Neuron (in vitro differentiated cells): ENCODE measurements at regions not wholly inside any gene's neighbourhood (a gene's known extent, or its start where the extent isn't known, plus 50 kb on each side); places are given as distances from the start of the nearest gene placed in this dataset.

Source experiments
- H2AFZ ChIP-seq: one replicate; pipeline ENCODE4 v1.6.1; 2013; ENCODE audit warnings: low read depth, mild to moderate bottlenecking, inconsistent platforms, low read length, moderate library complexity
- H3K27me3 ChIP-seq: one replicate; pipeline ENCODE4 v1.6.1; 2013; ENCODE audit warnings: low read length; ENCODE audit not compliant: insufficient read depth
- H3K36me3 ChIP-seq: one replicate; pipeline ENCODE4 v1.6.1; 2013; ENCODE audit warnings: low read length; ENCODE audit not compliant: insufficient read depth
- H3K4me1 ChIP-seq: one replicate; pipeline ENCODE4 v1.6.1; 2013; ENCODE audit warnings: low read length; ENCODE audit not compliant: insufficient read depth
- H3K4me3 ChIP-seq: 2 replicates; pipeline ENCODE4 v1.5.1; 2013; ENCODE audit warnings: mild to moderate bottlenecking, low read length, moderate library complexity
- H3K9me3 ChIP-seq: one replicate; pipeline ENCODE4 v1.6.1; 2013; ENCODE audit warnings: low read length

GRCh38 chr3:30347679-30348216 lies 258.7 kb upstream of the TGFBR2 start:
- no peaks in the 10 kb centered on the region for H3K27me3 ChIP-seq
- H3K36me3 ChIP-seq: no peaks in the 10 kb centered on the region
- peaks cover 1% of the 10 kb centered on the region for H3K4me1 ChIP-seq
- no peaks in the 10 kb centered on the region for H3K9me3 ChIP-seq
- H2AFZ ChIP-seq: no peak overlapping the region
- H3K4me3 ChIP-seq: no peak overlapping the region

GRCh38 chr3:30349507-30349906 lies 256.9 kb upstream of the TGFBR2 start:
- no peaks in the 10 kb centered on the region for H3K27me3 ChIP-seq
- no peak overlapping the region for H3K4me3 ChIP-seq
- peaks cover 4% of the 10 kb centered on the region for H3K4me1 ChIP-seq
- no peak overlapping the region for H2AFZ ChIP-seq
- no peaks in the 10 kb centered on the region for H3K36me3 ChIP-seq
- H3K9me3 ChIP-seq: no peaks in the 10 kb centered on the region

GRCh38 chr3:30350011-30350410 lies 256.4 kb upstream of the TGFBR2 start:
- Histone ChIP-seq H3K9me3 (no peaks in the 10 kb centered on the region), H2AFZ (no peak overlapping the region), H3K36me3 (no peaks in the 10 kb centered on the region), H3K4me1 (peaks cover 4% of the 10 kb centered on the region), H3K27me3 (no peaks in the 10 kb centered on the region), H3K4me3 (no peak overlapping the region)

- Histone ChIP-seq H3K27me3 (no peaks in the 10 kb centered on the region), H3K36me3 (no peaks in the 10 kb centered on the region), H3K4me1 (peaks cover 4% of the 10 kb centered on the region), H3K4me3 (no peak overlapping the region), H3K9me3 (no peaks in the 10 kb centered on the region), H2AFZ (no peak overlapping the region)
Observed at GRCh38 chr3:30350901-30351300, 255.5 kb upstream of the TGFBR2 start.

GRCh38 chr3:30352410-30353318 lies 253.7 kb upstream of the TGFBR2 start:
- Histone ChIP-seq H3K9me3 (no peaks in the 10 kb centered on the region), H3K27me3 (no peaks in the 10 kb centered on the region)

GRCh38 chr3:30353711-30354467 lies 252.5 kb upstream of the TGFBR2 start:
- H3K36me3 ChIP-seq: no peaks in the 10 kb centered on the region
- no peak overlapping the region for H3K4me3 ChIP-seq
- no peak overlapping the region for H2AFZ ChIP-seq
- no peaks in the 10 kb centered on the region for H3K27me3 ChIP-seq
- H3K4me1 ChIP-seq: peaks cover 15% of the 10 kb centered on the region
- no peaks in the 10 kb centered on the region for H3K9me3 ChIP-seq

More at GRCh38 chr3:30352410-30353318, 253.7 kb upstream of the TGFBR2 start:
- Histone ChIP-seq H3K36me3 (no peaks in the 10 kb centered on the region), H3K4me1 (peaks cover 11% of the 10 kb centered on the region), H2AFZ (no peak overlapping the region), H3K4me3 (no peak overlapping the region)

GRCh38 chr3:30354513-30354912 lies 251.9 kb upstream of the TGFBR2 start:
- Histone ChIP-seq H3K4me1 (peaks cover 15% of the 10 kb centered on the region), H3K27me3 (no peaks in the 10 kb centered on the region), H3K36me3 (no peaks in the 10 kb centered on the region), H3K9me3 (no peaks in the 10 kb centered on the region), H2AFZ (no peak overlapping the region), H3K4me3 (no peak overlapping the region)

- Histone ChIP-seq H3K9me3 (no peaks in the 10 kb centered on the region), H3K4me1 (peaks cover 15% of the 10 kb centered on the region), H2AFZ (no peak overlapping the region), H3K4me3 (no peak overlapping the region), H3K36me3 (no peaks in the 10 kb centered on the region), H3K27me3 (no peaks in the 10 kb centered on the region)
Observed at GRCh38 chr3:30354972-30355371, 251.4 kb upstream of the TGFBR2 start.

GRCh38 chr3:30355622-30356021 lies 250.8 kb upstream of the TGFBR2 start:
- no peaks in the 10 kb centered on the region for H3K36me3 ChIP-seq
- H3K4me1 ChIP-seq: peaks cover 15% of the 10 kb centered on the region
- no peak overlapping the region for H3K4me3 ChIP-seq
- H2AFZ ChIP-seq: no peak overlapping the region
- H3K9me3 ChIP-seq: no peaks in the 10 kb centered on the region
- no peaks in the 10 kb centered on the region for H3K27me3 ChIP-seq

GRCh38 chr3:30356866-30357753 lies 249.3 kb upstream of the TGFBR2 start:
- H3K36me3 ChIP-seq: no peaks in the 10 kb centered on the region
- H2AFZ ChIP-seq: no peak overlapping the region
- H3K4me3 ChIP-seq: no peak overlapping the region
- no peaks in the 10 kb centered on the region for H3K9me3 ChIP-seq
- H3K4me1 ChIP-seq: peaks cover 15% of the 10 kb centered on the region
- no peaks in the 10 kb centered on the region for H3K27me3 ChIP-seq

- Histone ChIP-seq H3K4me3 (no peak overlapping the region), H3K27me3 (no peaks in the 10 kb centered on the region), H3K36me3 (no peaks in the 10 kb centered on the region), H3K9me3 (no peaks in the 10 kb centered on the region), H2AFZ (no peak overlapping the region), H3K4me1 (peaks cover 12% of the 10 kb centered on the region)
Observed at GRCh38 chr3:30357897-30358296, 248.5 kb upstream of the TGFBR2 start.

- H3K36me3 ChIP-seq: no peaks in the 10 kb centered on the region
- no peak overlapping the region for H3K4me3 ChIP-seq
- no peaks in the 10 kb centered on the region for H3K27me3 ChIP-seq
- no peaks in the 10 kb centered on the region for H3K9me3 ChIP-seq
- H2AFZ ChIP-seq: no peak overlapping the region
- peaks cover 11% of the 10 kb centered on the region for H3K4me1 ChIP-seq
Observed at GRCh38 chr3:30358871-30359270, 247.5 kb upstream of the TGFBR2 start.
